ENCODE measurements at regions not wholly inside any gene's neighbourhood (a gene's known extent, or its start where the extent isn't known, plus 50 kb on each side); places are given as distances from the start of the nearest gene placed in this dataset.

DNA sequence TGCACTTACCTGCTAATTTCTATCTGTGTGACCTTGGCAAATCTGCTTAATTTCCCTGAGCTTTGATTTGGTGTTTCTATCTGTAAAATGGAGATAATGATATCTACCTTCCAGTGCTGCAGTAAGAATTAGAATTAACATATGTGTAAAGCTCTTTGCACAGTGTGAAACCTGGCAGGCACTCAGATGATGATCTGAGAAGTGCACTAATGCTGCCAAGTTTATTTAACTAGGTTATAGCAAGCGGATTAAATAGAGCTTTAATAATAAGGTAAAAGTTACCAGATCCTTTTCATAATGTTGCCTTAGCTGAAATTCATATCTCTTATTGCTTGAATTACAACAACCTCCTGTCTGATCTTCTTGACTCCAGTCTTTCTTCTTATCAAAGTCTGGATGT lies 315.3 kb upstream of the CD180 start:
- no peak for FAIRE-seq
- Histone ChIP-seq H3K9ac (replicated peaks; ENCODE audit: extremely low read depth, insufficient read depth, low read length) (no peak overlapping the region), H3K9me3 (replicated peaks; ENCODE audit: control insufficient read depth, insufficient read depth, low read length) (no peaks in the 10 kb centered on the region), H2AFZ (ENCODE audit: low read depth, low read length) (no peak overlapping the region), H3K27ac (ENCODE audit: insufficient read depth, low read depth, low read length) (no peak overlapping the region), H3K27me3 (ENCODE audit: control insufficient read depth in 2 of 2, insufficient read depth in 2 of 2, low read length in 2 of 2) (no peaks in the 10 kb centered on the region), H3K9me1 (replicated peaks; ENCODE audit: control insufficient read depth, extremely low read depth, insufficient read depth, low read length) (no peaks in the 10 kb centered on the region), H4K20me1 (replicated peaks; ENCODE audit: control insufficient read depth, extremely low read depth, insufficient read depth, low read length) (no peaks in the 10 kb centered on the region), H3K79me2 (ENCODE audit: control insufficient read depth, insufficient read depth, low read length) (no peaks in the 10 kb centered on the region), H3K4me3 (replicated peaks in 1 of 3; ENCODE audit: insufficient read depth in 1 of 3, low read depth in 1 of 3, low read length in 3 of 3) (no peak overlapping the region), H3K4me1 (ENCODE audit: control insufficient read depth, extremely low read depth, insufficient read depth, low read length) (peaks cover 4% of the 10 kb centered on the region), H3K36me3 (ENCODE audit: control insufficient read depth in 2 of 2, extremely low read depth in 1 of 2, insufficient read depth in 2 of 2, low read length in 2 of 2) (no peaks in the 10 kb centered on the region), H3K4me2 (ENCODE audit: insufficient read depth, low read length) (no peak overlapping the region)
- no TSS peak for BruUV-seq (replicated peaks)
- intact Hi-C loops (cut with micrococcal nuclease) (no loop called here), dilution Hi-C loops (cut with MboI; ENCODE audit: extremely low pct_ligation_motif_present, low sequenced_read_pairs) (no loop called here)
- ChIA-PET CTCF (interaction anchor here (1.0 to 1.7 kb wide), 2 partner anchors 9 to 266 kb away, joined by 3 to 4 read pairs; no protein-coding TSS in a partner anchor), POLR2A (no interaction called here)
- DNase-seq (ENCODE audit: low read depth, low spot score) = no peak
- no peak for TF ChIP-seq POLR2A (IDR thresholded peaks at IDR 0.05; ENCODE audit: low read depth, low read length)
- TF ChIP-seq JUN (IDR thresholded peaks at IDR 0.05; ENCODE audit: borderline replicate concordance, insufficient read depth, insufficient read length, low read depth) = no peak
- no peak for TF ChIP-seq EZH2 (IDR thresholded peaks at IDR 0.05; ENCODE audit: borderline replicate concordance, low read depth, low read length, severe bottlenecking)
- TF ChIP-seq POLR2AphosphoS5 (IDR thresholded peaks at IDR 0.05; ENCODE audit: insufficient read depth, low read depth, low read length) = no peak
- TF ChIP-seq, protein P1, sequence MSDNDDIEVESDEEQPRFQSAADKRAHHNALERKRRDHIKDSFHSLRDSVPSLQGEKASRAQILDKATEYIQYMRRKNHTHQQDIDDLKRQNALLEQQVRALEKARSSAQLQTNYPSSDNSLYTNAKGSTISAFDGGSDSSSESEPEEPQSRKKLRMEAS (IDR thresholded peaks at IDR 0.05; ENCODE audit: insufficient read depth, insufficient read length) = no peak
- TF ChIP-seq, protein P2, sequence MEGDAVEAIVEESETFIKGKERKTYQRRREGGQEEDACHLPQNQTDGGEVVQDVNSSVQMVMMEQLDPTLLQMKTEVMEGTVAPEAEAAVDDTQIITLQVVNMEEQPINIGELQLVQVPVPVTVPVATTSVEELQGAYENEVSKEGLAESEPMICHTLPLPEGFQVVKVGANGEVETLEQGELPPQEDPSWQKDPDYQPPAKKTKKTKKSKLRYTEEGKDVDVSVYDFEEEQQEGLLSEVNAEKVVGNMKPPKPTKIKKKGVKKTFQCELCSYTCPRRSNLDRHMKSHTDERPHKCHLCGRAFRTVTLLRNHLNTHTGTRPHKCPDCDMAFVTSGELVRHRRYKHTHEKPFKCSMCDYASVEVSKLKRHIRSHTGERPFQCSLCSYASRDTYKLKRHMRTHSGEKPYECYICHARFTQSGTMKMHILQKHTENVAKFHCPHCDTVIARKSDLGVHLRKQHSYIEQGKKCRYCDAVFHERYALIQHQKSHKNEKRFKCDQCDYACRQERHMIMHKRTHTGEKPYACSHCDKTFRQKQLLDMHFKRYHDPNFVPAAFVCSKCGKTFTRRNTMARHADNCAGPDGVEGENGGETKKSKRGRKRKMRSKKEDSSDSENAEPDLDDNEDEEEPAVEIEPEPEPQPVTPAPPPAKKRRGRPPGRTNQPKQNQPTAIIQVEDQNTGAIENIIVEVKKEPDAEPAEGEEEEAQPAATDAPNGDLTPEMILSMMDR (IDR thresholded peaks at IDR 0.05; ENCODE audit: extremely low read depth in 1 of 2, insufficient read depth in 1 of 2, low read depth in 1 of 2, low read length in 2 of 2) = no peak
- no peak for TF ChIP-seq MYC (IDR thresholded peaks at IDR 0.05; ENCODE audit: low read depth, low read length)
- TF ChIP-seq GATA2 (IDR thresholded peaks at IDR 0.05; ENCODE audit: insufficient read depth, insufficient read length, low read depth, low read length) = no peak
- TF ChIP-seq FOS (IDR thresholded peaks at IDR 0.05; ENCODE audit: borderline replicate concordance, insufficient read depth, low read length) = no peak

All from endothelial cell of umbilical vein (primary cell).